ENCODE measurements at regions not wholly inside any gene's neighbourhood (a gene's known extent, or its start where the extent isn't known, plus 50 kb on each side); places are given as distances from the start of the nearest gene placed in this dataset.

DNA sequence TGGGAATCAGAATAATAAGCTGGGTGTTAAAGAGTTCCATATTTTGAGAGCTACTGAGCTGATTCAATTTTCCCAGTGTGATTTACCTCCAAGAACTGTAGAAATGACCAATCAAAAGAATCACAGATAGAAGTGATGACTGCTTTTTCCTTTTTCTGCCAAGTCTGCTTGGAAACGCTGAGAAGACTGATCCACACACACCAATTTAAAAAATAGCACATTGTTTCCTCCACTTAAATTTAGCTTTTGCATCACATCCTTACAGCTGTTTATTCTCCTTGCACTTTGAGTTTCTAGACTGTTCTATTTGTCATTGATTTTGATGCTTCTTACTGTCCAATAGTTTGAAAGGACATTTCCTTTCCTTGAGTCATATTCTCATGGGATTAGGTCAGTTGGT, 590.3 kb upstream of the CHAC2 start:
- TF ChIP-seq SIN3A (IDR thresholded peaks at IDR 0.05; ENCODE audit: borderline replicate concordance, insufficient read depth, low read length) = no peak
- no peak for TF ChIP-seq TAF1 (IDR thresholded peaks at IDR 0.05; ENCODE audit: borderline replicate concordance, insufficient read depth, low read length)
- TF ChIP-seq POLR2AphosphoS5 (IDR thresholded peaks at IDR 0.05; ENCODE audit: low read depth, low read length) = no peak
- TF ChIP-seq, protein P1, sequence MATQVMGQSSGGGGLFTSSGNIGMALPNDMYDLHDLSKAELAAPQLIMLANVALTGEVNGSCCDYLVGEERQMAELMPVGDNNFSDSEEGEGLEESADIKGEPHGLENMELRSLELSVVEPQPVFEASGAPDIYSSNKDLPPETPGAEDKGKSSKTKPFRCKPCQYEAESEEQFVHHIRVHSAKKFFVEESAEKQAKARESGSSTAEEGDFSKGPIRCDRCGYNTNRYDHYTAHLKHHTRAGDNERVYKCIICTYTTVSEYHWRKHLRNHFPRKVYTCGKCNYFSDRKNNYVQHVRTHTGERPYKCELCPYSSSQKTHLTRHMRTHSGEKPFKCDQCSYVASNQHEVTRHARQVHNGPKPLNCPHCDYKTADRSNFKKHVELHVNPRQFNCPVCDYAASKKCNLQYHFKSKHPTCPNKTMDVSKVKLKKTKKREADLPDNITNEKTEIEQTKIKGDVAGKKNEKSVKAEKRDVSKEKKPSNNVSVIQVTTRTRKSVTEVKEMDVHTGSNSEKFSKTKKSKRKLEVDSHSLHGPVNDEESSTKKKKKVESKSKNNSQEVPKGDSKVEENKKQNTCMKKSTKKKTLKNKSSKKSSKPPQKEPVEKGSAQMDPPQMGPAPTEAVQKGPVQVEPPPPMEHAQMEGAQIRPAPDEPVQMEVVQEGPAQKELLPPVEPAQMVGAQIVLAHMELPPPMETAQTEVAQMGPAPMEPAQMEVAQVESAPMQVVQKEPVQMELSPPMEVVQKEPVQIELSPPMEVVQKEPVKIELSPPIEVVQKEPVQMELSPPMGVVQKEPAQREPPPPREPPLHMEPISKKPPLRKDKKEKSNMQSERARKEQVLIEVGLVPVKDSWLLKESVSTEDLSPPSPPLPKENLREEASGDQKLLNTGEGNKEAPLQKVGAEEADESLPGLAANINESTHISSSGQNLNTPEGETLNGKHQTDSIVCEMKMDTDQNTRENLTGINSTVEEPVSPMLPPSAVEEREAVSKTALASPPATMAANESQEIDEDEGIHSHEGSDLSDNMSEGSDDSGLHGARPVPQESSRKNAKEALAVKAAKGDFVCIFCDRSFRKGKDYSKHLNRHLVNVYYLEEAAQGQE (IDR thresholded peaks at IDR 0.05; ENCODE audit: insufficient read depth in 1 of 2, low read depth in 2 of 2, low read length in 2 of 2) = no peak
- no peak for TF ChIP-seq FOXP2 (optimal IDR thresholded peaks at IDR 0.05; ENCODE audit: borderline replicate concordance, extremely low read depth, extremely low read length, insufficient read depth)

DNA sequence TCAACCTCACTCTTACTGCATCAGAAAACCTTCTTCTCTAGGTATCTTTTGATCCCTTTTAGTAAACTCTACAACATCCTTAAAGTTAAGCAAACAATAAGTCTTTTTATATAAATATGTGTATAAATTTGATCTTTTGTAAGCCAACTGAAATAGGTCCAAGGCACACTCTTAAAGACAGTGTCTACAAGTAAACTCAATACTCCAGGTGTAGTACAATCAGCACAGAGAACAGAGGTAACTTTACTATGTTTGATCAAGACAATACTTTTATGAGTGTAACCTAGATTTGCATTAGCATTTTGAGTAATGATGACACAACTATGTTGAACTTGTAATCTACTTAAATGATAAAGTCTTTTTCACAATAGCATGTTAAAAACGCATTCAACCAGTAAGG, 593.1 kb upstream of the CHAC2 start:
- TF ChIP-seq FOXP2 (optimal IDR thresholded peaks at IDR 0.05; ENCODE audit: borderline replicate concordance, extremely low read depth, extremely low read length, insufficient read depth) (no peak), POLR2AphosphoS5 (IDR thresholded peaks at IDR 0.05; ENCODE audit: low read depth, low read length) (no peak), SIN3A (IDR thresholded peaks at IDR 0.05; ENCODE audit: borderline replicate concordance, insufficient read depth, low read length) (no peak), TAF1 (IDR thresholded peaks at IDR 0.05; ENCODE audit: borderline replicate concordance, insufficient read depth, low read length) (no peak)
- TF ChIP-seq, protein P1 (IDR thresholded peaks at IDR 0.05; ENCODE audit: insufficient read depth in 1 of 2, low read depth in 2 of 2, low read length in 2 of 2) = no peak

DNA sequence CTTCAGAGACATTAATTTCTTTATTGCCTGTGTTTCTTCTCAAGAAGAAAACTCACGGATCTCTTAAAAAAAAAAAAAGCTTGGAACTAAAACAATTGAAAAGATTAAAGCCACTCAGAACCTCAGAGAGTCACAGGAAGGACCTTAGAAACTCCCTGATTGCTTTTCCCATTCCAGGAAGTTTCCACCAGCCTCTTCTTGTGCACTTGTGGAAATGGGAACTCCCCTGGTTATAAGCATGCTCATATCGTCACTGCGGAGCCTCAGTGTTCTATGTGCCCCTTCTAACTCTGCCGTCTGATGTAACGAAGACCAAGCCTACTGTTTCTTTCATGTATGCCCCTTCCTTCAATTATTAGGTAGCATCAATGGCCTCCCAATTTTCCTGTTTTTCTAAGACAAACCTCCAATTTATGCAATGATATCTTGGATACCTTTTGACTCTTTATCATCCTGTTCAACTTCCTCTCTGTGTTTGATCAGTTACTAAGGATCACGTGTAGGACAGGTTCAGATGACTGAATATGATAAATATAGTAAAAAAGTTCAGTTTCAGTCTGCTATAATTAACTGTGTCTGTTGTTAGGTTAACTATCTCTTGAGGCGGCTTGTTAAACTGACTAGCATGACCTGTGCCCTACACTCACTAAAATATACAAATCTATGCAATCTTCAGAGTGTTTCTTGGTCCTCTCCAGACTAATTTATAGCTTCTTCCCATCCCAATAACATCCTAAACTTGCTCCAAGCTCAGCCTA, 593.7 kb upstream of the CHAC2 start:
- no peak for TF ChIP-seq FOXP2 (optimal IDR thresholded peaks at IDR 0.05; ENCODE audit: borderline replicate concordance, extremely low read depth, extremely low read length, insufficient read depth)
- TF ChIP-seq, protein P1 (IDR thresholded peaks at IDR 0.05; ENCODE audit: insufficient read depth in 1 of 2, low read depth in 2 of 2, low read length in 2 of 2) = no peak
- TF ChIP-seq TAF1 (IDR thresholded peaks at IDR 0.05; ENCODE audit: borderline replicate concordance, insufficient read depth, low read length) = no peak
- no peak for TF ChIP-seq POLR2AphosphoS5 (IDR thresholded peaks at IDR 0.05; ENCODE audit: low read depth, low read length)
- TF ChIP-seq SIN3A (IDR thresholded peaks at IDR 0.05; ENCODE audit: borderline replicate concordance, insufficient read depth, low read length) = no peak

DNA sequence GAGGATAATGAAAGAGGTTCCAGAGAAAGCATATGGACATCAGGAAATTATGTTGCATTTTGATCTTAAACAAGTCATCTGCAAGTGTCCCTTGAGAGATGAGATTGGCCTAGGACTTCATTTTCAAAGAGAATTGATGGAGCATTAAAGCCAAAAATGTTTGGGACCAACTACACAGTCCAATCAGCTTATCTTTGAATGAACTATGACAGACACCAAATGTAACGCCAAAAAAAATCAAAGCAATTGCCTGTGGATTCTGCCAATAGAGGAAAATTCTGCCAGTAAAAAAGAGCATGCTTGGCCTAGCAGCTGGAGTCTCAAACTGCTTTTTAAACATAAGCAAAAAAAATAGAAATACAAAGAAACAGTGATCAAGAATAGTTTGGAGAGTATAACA, 594.5 kb upstream of the CHAC2 start:
- TF ChIP-seq TAF1 (IDR thresholded peaks at IDR 0.05; ENCODE audit: borderline replicate concordance, insufficient read depth, low read length) (no peak), SIN3A (IDR thresholded peaks at IDR 0.05; ENCODE audit: borderline replicate concordance, insufficient read depth, low read length) (no peak), FOXP2 (optimal IDR thresholded peaks at IDR 0.05; ENCODE audit: borderline replicate concordance, extremely low read depth, extremely low read length, insufficient read depth) (no peak), POLR2AphosphoS5 (IDR thresholded peaks at IDR 0.05; ENCODE audit: low read depth, low read length) (no peak)
- TF ChIP-seq, protein P1 (IDR thresholded peaks at IDR 0.05; ENCODE audit: insufficient read depth in 1 of 2, low read depth in 2 of 2, low read length in 2 of 2) = no peak

Data from PFSK-1 (cell line).